Cardiac fibroblast (primary cell): ENCODE measurements at regions not wholly inside any gene's neighbourhood (a gene's known extent, or its start where the extent isn't known, plus 50 kb on each side); places are given as distances from the start of the nearest gene placed in this dataset.

Source experiments
- DNase-seq, 2 donors: peaks; one replicate each; pipeline versions ENCODE4 v3.0.0 to v3.0.0-alpha.2; 2010; ENCODE audit warnings: low read depth in 2 of 2
- H3K4me3 ChIP-seq, 2 donors: replicated peaks in 1 of 2; 1 replicate in 1 of 2; 2 replicates in 1 of 2; pipeline ENCODE4 v1.5.1; 2011; ENCODE audit warnings: low read depth in 2 of 2, low read length in 2 of 2, mild to moderate bottlenecking in 2 of 2, moderate library complexity in 1 of 2
- TF ChIP-seq, protein P1 (sequence below): IDR thresholded peaks from one replicate; pipeline ENCODE4 v1.5.1; 2011; ENCODE audit warnings: low read depth, mild to moderate bottlenecking, low read length, inconsistent platforms

DNA sequence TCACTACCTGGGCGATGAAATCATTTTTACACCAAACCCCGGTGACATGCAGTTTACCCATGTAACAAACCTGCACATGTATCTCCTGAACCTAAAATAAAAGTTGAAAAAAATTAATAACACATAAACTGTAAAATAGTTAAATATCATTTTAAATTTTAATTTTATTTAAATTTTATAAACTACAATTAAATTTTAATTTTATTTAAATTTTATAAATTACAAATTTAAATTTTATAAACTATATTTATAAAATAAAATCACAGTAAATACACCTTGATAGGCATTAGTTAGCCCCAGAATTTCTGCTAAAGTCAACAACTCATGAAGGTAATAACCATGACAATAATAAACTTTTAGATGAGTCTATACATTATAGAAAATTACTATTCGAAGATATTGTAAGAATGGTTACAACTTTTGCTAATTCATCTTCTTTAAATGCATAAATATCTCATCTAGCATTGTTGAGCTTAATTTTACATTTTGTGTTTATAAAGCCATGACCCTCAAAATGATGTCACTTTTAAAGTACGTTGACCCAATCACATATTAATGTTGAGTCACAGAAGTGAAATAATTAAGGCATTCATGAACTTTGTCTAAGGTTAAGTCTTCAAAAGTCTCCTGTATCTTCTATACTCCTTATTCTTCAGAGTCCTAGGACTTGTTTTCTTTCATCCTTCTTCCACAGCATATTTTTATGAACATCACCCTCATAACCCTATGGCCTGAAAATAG is 755.8 kb upstream of the LCORL start:
- DNase-seq = no peak
- TF ChIP-seq, protein P1, sequence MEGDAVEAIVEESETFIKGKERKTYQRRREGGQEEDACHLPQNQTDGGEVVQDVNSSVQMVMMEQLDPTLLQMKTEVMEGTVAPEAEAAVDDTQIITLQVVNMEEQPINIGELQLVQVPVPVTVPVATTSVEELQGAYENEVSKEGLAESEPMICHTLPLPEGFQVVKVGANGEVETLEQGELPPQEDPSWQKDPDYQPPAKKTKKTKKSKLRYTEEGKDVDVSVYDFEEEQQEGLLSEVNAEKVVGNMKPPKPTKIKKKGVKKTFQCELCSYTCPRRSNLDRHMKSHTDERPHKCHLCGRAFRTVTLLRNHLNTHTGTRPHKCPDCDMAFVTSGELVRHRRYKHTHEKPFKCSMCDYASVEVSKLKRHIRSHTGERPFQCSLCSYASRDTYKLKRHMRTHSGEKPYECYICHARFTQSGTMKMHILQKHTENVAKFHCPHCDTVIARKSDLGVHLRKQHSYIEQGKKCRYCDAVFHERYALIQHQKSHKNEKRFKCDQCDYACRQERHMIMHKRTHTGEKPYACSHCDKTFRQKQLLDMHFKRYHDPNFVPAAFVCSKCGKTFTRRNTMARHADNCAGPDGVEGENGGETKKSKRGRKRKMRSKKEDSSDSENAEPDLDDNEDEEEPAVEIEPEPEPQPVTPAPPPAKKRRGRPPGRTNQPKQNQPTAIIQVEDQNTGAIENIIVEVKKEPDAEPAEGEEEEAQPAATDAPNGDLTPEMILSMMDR = no peak

DNA sequence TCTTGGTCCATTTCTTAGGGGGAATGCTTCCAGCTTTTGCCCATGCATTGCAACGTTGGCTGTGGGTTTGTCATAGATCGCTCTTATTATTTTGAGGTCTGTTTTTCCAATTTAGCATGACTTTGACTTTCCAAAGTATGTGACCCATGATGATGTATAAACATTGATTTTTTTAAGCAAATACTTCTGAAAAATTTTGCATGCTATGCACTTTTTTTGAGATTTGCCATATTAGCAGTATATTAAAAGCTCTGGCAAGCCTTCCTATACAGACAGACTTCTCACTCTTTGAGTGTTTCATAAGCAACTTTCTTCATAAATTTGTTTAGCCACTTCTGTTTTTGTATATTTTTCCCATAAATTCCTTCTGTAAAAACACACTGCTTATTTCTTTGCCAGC is 746.4 kb upstream of the LCORL start:
- TF ChIP-seq, protein P1 = no peak
- H3K4me3 ChIP-seq = no peak overlapping the region
- DNase-seq = no peak

More for the DNA sequence above, 755.8 kb upstream of the LCORL start:
- no peak overlapping the region for H3K4me3 ChIP-seq

DNA sequence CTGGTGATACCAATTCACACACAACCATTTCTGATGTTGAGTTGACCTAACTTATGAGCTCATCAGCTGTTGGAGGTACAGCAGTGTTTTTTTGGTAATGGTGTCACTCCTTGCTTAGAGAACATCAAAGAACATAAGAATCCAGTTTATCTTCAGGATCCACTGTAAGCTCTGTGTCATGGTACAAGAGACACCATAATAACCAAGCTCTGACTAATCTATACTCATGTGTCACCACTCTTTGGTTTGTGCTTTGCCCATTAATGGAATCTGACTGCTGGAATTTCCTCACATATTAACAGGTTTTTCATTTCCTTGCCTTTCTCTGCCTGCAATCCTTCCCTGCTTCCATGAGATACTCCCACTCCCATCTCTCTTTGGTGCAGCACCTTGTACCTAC is 735.1 kb upstream of the LCORL start:
- TF ChIP-seq, protein P1 = no peak
- DNase-seq = no peak
- H3K4me3 ChIP-seq = no peak overlapping the region

DNA sequence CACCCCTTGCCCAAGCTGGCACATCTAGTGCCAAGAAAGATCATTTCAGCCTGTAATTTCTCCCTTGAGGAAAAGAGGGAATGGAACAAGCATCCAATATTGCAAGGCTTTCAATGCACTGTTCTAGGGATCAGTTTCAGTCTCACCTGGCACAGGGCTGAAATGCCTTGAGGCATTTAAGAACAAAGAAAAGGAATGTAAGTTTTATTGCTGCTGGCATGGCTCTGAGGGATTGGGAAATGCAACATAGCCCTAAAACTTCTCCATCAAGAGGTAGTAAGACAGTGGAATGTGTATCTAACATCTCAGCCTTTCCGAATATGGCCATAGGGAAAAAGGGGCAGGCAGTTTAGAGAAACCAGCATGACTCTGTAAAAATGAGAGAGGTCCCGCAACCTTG is 732.6 kb upstream of the LCORL start:
- DNase-seq = no peak
- H3K4me3 ChIP-seq = no peak overlapping the region
- TF ChIP-seq, protein P1 = no peak

DNA sequence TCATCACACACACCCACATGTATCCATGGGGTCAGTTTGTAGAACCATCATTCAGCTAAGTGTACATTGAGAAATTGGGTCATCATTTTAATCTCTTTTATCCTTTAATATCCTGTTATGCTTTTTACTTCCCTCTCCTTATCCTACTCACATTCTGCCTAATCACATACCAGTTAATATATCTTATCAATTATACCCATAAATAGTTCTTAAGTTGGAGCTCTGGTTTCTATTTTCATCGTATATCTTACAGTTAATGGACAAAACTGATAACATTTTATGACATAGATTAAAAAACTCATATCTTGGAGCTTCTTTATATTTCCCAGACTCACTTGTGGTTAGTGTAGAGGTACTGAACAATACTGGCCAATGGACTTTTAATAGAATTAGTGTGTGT is 729.5 kb upstream of the LCORL start:
- DNase-seq = no peak
- TF ChIP-seq, protein P1 = no peak
- no peak overlapping the region for H3K4me3 ChIP-seq

DNA sequence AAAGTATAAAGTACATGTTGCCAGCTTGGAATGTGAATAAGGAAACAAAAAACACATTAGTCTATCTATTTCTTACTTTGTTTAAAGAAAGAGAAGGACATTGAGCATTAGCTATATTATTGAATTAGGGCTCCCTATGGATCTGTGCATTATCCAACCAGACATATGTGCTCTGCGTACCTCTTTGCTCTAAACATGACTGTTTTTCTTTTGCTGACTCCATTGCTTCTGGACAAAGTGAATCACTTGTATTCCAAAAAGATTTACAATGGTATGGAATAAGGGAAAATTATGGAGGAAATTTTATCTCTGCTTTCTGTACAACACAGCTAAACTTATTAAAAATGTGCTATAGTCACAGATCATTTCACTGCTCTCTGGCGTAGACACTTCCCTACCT is 727.8 kb upstream of the LCORL start:
- H3K4me3 ChIP-seq = no peak overlapping the region
- TF ChIP-seq, protein P1 = no peak
- DNase-seq = no peak

DNA sequence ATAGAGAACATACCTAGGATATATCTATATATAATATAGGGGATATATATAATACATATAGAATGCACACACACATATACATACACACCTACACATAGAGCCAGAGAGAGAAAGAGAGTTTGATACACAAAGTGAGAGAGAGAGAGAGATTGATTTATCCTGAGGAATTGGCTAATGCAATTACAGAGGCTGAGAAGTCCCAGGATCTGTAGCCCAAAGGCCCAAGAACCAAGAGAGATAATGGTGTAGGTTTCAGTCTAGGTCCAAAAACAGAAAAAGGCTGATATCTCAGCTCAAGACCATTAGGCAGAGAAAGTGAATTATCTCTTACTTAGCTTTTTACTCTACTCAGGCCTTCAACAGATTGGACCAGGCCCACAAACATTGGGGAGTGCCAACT is 715.0 kb upstream of the LCORL start:
- no peak overlapping the region for H3K4me3 ChIP-seq
- no peak for DNase-seq
- TF ChIP-seq, protein P1 = no peak
